ENCODE measurements at regions not wholly inside any gene's neighbourhood (a gene's known extent, or its start where the extent isn't known, plus 50 kb on each side); places are given as distances from the start of the nearest gene placed in this dataset.

DNA sequence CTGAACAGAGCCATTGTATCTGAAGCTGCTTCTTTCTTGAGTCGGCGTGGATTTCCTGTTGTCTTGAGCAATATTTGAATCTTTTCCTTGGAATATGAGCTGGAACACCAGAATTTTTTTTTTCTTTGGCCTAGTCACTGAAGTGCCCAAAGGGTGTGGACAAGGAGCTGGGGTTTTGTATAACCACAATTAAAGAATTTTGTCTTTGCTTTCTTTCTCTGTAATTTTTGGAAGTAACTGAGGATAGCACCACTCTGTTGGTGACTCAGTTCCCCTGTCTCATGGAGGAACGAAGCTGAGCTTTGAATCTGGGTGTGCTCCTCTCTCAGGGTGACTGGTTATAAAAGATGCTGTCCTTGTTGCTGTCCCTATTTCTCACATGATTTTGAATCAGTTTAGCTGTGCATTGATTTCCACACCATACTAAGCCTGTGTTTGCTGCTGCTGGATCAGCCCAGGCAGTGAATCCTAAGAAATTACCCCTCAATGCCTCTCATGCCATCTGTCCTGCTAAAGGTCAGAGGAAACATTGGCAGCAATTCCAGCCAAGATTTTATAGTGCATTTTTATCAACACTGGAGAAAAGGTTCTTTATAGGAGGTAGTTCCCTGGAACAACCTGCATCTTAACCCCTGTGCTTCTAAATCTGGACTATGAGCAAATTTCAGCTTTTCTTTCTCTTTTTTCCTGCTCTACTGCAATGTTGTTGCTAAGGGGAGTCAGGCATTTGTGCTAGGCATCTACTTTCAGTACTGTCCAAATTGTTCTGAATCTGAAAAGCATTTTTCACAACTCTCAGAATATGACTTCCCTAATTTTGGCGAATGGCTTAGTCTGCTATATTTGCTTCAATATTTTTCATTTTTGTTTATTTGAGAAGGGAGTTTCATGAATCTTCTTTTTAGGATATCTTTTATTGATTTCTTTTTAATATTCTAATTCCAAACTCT lies 540.8 kb downstream of the SOX6 start:
- Histone ChIP-seq H3K36me3 (ENCODE audit: control insufficient read depth in 1 of 2, insufficient read depth in 2 of 2, low read length in 2 of 2) (no peaks in the 10 kb centered on the region), H3K27ac (ENCODE audit: low read depth, low read length) (no peak overlapping the region), H4K20me1 (ENCODE audit: insufficient read depth) (no peaks in the 10 kb centered on the region), H3K4me1 (ENCODE audit: control insufficient read depth in 1 of 2, insufficient read depth in 2 of 2, low read length in 2 of 2) (no peaks in the 10 kb centered on the region), H3K9me3 (ENCODE audit: control insufficient read depth in 1 of 2, insufficient read depth in 1 of 2, low read depth in 1 of 2, low read length in 2 of 2) (no peaks in the 10 kb centered on the region), H3K27me3 (ENCODE audit: insufficient read depth, low read length) (peaks cover 9% of the 10 kb centered on the region), H2AFZ (ENCODE audit: low read depth, low read length, poor library complexity, severe bottlenecking) (no peak overlapping the region), H3K79me2 (ENCODE audit: insufficient read depth, low read length) (no peaks in the 10 kb centered on the region), H3K4me2 (ENCODE audit: low read length) (no peak overlapping the region), H3K9ac (ENCODE audit: low read length) (no peak overlapping the region), H3K9me2 (ENCODE audit: insufficient read depth) (no peaks in the 10 kb centered on the region), H3K4me3 (replicated peaks in 1 of 2; ENCODE audit: low read depth in 1 of 2, low read length in 2 of 2) (no peak overlapping the region)
- TF ChIP-seq SIN3A (IDR thresholded peaks at IDR 0.05; ENCODE audit: low read depth) (no peak), TCF7L2 (IDR thresholded peaks at IDR 0.05; ENCODE audit: borderline replicate concordance, extremely low read depth, insufficient read depth, insufficient read length) (no peak), POLR2AphosphoS5 (IDR thresholded peaks at IDR 0.05; ENCODE audit: low read depth, low read length) (no peak), FOSL1 (IDR thresholded peaks at IDR 0.05; ENCODE audit: low read depth) (no peak), YY1 (IDR thresholded peaks at IDR 0.05; ENCODE audit: extremely low read depth, insufficient replicate concordance, low read depth, low read length) (no peak), EGR1 (IDR thresholded peaks at IDR 0.05; ENCODE audit: low read depth) (no peak), ZFX (IDR thresholded peaks at IDR 0.05) (no peak), CEBPB (IDR thresholded peaks at IDR 0.05; ENCODE audit: low read depth) (no peak), POLR2A (IDR thresholded peaks at IDR 0.05; ENCODE audit: borderline replicate concordance, extremely low read depth, insufficient read depth, insufficient read length) (no peak), EZH2 (IDR thresholded peaks at IDR 0.05) (no peak)
- TF ChIP-seq, protein P1, sequence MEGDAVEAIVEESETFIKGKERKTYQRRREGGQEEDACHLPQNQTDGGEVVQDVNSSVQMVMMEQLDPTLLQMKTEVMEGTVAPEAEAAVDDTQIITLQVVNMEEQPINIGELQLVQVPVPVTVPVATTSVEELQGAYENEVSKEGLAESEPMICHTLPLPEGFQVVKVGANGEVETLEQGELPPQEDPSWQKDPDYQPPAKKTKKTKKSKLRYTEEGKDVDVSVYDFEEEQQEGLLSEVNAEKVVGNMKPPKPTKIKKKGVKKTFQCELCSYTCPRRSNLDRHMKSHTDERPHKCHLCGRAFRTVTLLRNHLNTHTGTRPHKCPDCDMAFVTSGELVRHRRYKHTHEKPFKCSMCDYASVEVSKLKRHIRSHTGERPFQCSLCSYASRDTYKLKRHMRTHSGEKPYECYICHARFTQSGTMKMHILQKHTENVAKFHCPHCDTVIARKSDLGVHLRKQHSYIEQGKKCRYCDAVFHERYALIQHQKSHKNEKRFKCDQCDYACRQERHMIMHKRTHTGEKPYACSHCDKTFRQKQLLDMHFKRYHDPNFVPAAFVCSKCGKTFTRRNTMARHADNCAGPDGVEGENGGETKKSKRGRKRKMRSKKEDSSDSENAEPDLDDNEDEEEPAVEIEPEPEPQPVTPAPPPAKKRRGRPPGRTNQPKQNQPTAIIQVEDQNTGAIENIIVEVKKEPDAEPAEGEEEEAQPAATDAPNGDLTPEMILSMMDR (IDR thresholded peaks at IDR 0.05 in 2 of 3, conservative IDR thresholded peaks at IDR 0.05 in 1 of 3; ENCODE audit: borderline replicate concordance in 1 of 3, insufficient read depth in 1 of 3, low read depth in 2 of 3, low read length in 2 of 3), result no peak
- TF ChIP-seq, protein P2, sequence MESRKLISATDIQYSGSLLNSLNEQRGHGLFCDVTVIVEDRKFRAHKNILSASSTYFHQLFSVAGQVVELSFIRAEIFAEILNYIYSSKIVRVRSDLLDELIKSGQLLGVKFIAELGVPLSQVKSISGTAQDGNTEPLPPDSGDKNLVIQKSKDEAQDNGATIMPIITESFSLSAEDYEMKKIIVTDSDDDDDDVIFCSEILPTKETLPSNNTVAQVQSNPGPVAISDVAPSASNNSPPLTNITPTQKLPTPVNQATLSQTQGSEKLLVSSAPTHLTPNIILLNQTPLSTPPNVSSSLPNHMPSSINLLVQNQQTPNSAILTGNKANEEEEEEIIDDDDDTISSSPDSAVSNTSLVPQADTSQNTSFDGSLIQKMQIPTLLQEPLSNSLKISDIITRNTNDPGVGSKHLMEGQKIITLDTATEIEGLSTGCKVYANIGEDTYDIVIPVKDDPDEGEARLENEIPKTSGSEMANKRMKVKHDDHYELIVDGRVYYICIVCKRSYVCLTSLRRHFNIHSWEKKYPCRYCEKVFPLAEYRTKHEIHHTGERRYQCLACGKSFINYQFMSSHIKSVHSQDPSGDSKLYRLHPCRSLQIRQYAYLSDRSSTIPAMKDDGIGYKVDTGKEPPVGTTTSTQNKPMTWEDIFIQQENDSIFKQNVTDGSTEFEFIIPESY (IDR thresholded peaks at IDR 0.05; ENCODE audit: extremely low read depth, insufficient replicate concordance, low read length), result no peak
- TF ChIP-seq, protein P3, sequence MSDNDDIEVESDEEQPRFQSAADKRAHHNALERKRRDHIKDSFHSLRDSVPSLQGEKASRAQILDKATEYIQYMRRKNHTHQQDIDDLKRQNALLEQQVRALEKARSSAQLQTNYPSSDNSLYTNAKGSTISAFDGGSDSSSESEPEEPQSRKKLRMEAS (IDR thresholded peaks at IDR 0.05), result no peak
- TF ChIP-seq, protein P4, sequence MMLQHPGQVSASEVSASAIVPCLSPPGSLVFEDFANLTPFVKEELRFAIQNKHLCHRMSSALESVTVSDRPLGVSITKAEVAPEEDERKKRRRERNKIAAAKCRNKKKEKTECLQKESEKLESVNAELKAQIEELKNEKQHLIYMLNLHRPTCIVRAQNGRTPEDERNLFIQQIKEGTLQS (IDR thresholded peaks at IDR 0.05), result no peak
- DNase-seq (ENCODE audit: low read depth, low spot score) (no peak), ATAC-seq (no peak)
- ChIA-PET RAD21 (ENCODE audit: low non-redundant PET in 1 of 2, low total read pairs in 2 of 2, uncharacterized antibody in 2 of 2, unreplicated experiment in 2 of 2) (no interaction called here), POLR2A (no interaction called here), CTCF (interaction anchor here (1.1 kb wide), 1 partner anchor 166 kb away, joined by 3 read pairs; no protein-coding TSS in a partner anchor)
- no TSS peak for BruUV-seq (replicated peaks)
- intact Hi-C loops (cut with micrococcal nuclease), result loop anchor here (10.0 kb wide), 1 partner anchor 799 kb away; no protein-coding TSS in a partner anchor

Data from HCT116 (cell line).